Neuronal stem cell (in vitro differentiated cells): ENCODE measurements at regions not wholly inside any gene's neighbourhood (a gene's known extent, or its start where the extent isn't known, plus 50 kb on each side); places are given as distances from the start of the nearest gene placed in this dataset.

Experiments
- DNase-seq: peaks from one replicate; pipeline ENCODE4 v3.0.0-alpha.2; 2013; ENCODE audit warnings: low spot score
- H2AFZ ChIP-seq: one replicate; pipeline ENCODE4 v1.6.1; 2013; ENCODE audit warnings: mild to moderate bottlenecking, low read length, inconsistent platforms
- H2AK5ac ChIP-seq: 2 replicates; pipeline ENCODE4 v1.6.1; 2013; ENCODE audit warnings: low read depth, mild to moderate bottlenecking, inconsistent platforms, low read length, moderate library complexity, mixed read lengths
- H2BK120ac ChIP-seq: 2 replicates; pipeline ENCODE4 v1.6.1; 2013; ENCODE audit warnings: low read depth, mild to moderate bottlenecking, inconsistent platforms, low read length, moderate library complexity, mixed read lengths
- H2BK12ac ChIP-seq: one replicate; pipeline ENCODE4 v1.6.1; 2013; ENCODE audit warnings: low read length, inconsistent platforms
- H2BK15ac ChIP-seq: 2 replicates; pipeline ENCODE4 v1.6.1; 2013; ENCODE audit warnings: mild to moderate bottlenecking, low read length, inconsistent platforms, mixed read lengths
- H2BK5ac ChIP-seq: one replicate; pipeline ENCODE4 v1.6.1; 2013; ENCODE audit warnings: inconsistent platforms, mild to moderate bottlenecking, low read length, moderate library complexity
- H3K14ac ChIP-seq: one replicate; pipeline ENCODE4 v1.6.1; 2013; ENCODE audit warnings: low read length, inconsistent platforms
- H3K18ac ChIP-seq: 2 replicates; pipeline ENCODE4 v1.6.1; 2013; ENCODE audit warnings: low read length, inconsistent platforms
- H3K23ac ChIP-seq: 2 replicates; pipeline ENCODE4 v1.6.1; 2013; ENCODE audit warnings: low read depth, mild to moderate bottlenecking, mixed read lengths, low read length, inconsistent platforms; ENCODE audit not compliant: poor library complexity
- H3K27ac ChIP-seq: replicated peaks from 3 replicates; pipeline ENCODE4 v1.5.1; 2013; ENCODE audit warnings: low read length, inconsistent platforms
- H3K27me3 ChIP-seq, 3 experiments: 2 replicates each; pipeline ENCODE4 v1.6.1; 2013; ENCODE audit warnings: low read length in 3 of 3, mild to moderate bottlenecking in 2 of 3, inconsistent platforms in 1 of 3, low read depth in 1 of 3, mixed read lengths in 1 of 3, moderate library complexity in 1 of 3; ENCODE audit not compliant: control insufficient read depth in 3 of 3, insufficient read depth in 3 of 3
- H3K36me3 ChIP-seq, 2 donors: replicated peaks in 1 of 2; 2 replicates each; pipeline ENCODE4 v1.6.1; 2013; ENCODE audit warnings: low read length in 2 of 2; ENCODE audit not compliant: control insufficient read depth in 2 of 2, insufficient read depth in 2 of 2
- H3K4ac ChIP-seq: 2 replicates; pipeline ENCODE4 v1.6.1; 2013; ENCODE audit warnings: inconsistent platforms, mild to moderate bottlenecking, low read length, moderate library complexity
- H3K4me1 ChIP-seq, 2 donors: 1 replicate in 1 of 2; 2 replicates in 1 of 2; pipeline ENCODE4 v1.6.1; 2013; ENCODE audit warnings: low read length in 2 of 2, low read depth in 1 of 2; ENCODE audit not compliant: control insufficient read depth in 2 of 2, insufficient read depth in 1 of 2
- H3K4me2 ChIP-seq: one replicate; pipeline ENCODE4 v1.6.1; 2013; ENCODE audit warnings: mild to moderate bottlenecking, low read length, inconsistent platforms; ENCODE audit not compliant: insufficient read depth, poor library complexity, severe bottlenecking
- H3K4me3 ChIP-seq, 2 donors: 2 replicates each; pipeline ENCODE4 v1.5.1; 2013; ENCODE audit warnings: low read length in 2 of 2, mild to moderate bottlenecking in 2 of 2, inconsistent platforms in 1 of 2, moderate library complexity in 1 of 2
- H3K79me1 ChIP-seq: one replicate; pipeline ENCODE4 v1.6.1; 2013; ENCODE audit warnings: low read depth, mild to moderate bottlenecking, inconsistent platforms, low read length, moderate library complexity
- H3K9ac ChIP-seq: one replicate; pipeline ENCODE4 v1.6.1; 2013; ENCODE audit warnings: mild to moderate bottlenecking, low read depth, low read length, inconsistent platforms; ENCODE audit not compliant: poor library complexity
- H3K9me3 ChIP-seq, 2 donors: replicated peaks in 1 of 2; 2 replicates each; pipeline versions ENCODE3 to v1.6.1; 2013; ENCODE audit warnings: low read length in 2 of 2, mild to moderate bottlenecking in 2 of 2, inconsistent platforms in 1 of 2, low read depth in 1 of 2, mixed read lengths in 1 of 2, moderate library complexity in 1 of 2; ENCODE audit not compliant: control insufficient read depth in 2 of 2, insufficient read depth in 1 of 2
- H4K8ac ChIP-seq: one replicate; pipeline ENCODE4 v1.6.1; 2013; ENCODE audit warnings: low read depth, mild to moderate bottlenecking, inconsistent platforms, low read length, moderate library complexity
- H4K91ac ChIP-seq: one replicate; pipeline ENCODE4 v1.6.1; 2013; ENCODE audit warnings: low read length, low read depth, mild to moderate bottlenecking, inconsistent platforms; ENCODE audit not compliant: poor library complexity
- WGBS, 2 donors: extraction: QIAGEN DNeasy Blood & Tissue Kit; methylation state at CpG; one replicate each; pipeline ENCODE4 v1.1.7; 2013; ENCODE audit warnings: missing lambda C conversion rate in 2 of 2, mixed read lengths in 1 of 2; ENCODE audit not compliant: insufficient read length in 2 of 2, insufficient replicate concordance in 1 of 2; ENCODE audit errors: extremely low coverage in 2 of 2; 5-methylcytosine and 5-hydroxymethylcytosine counted together

GRCh38 chr4:187020676-187021075, 297.0 kb upstream of the FAT1 start:
- Histone ChIP-seq H3K14ac (no peak overlapping the region), H2AK5ac (no peak overlapping the region), H3K36me3 (no peaks in the 10 kb centered on the region), H3K18ac (no peak overlapping the region), H3K9me3 (no peaks in the 10 kb centered on the region), H2BK15ac (no peak overlapping the region), H2BK12ac (no peak overlapping the region), H3K27ac (no peak overlapping the region), H3K4me3 (no peak overlapping the region), H2BK120ac (no peak overlapping the region), H4K8ac (no peak overlapping the region), H3K23ac (no peak overlapping the region), H3K4me2 (no peak overlapping the region), H3K27me3 (no peaks in the 10 kb centered on the region), H3K9ac (no peak overlapping the region), H4K91ac (no peak overlapping the region), H2AFZ (no peak overlapping the region), H3K4me1 (peaks cover 0 to 4% of the 10 kb centered on the region in 2 donors), H3K4ac (no peak overlapping the region), H3K79me1 (no peaks in the 10 kb centered on the region), H2BK5ac (no peak overlapping the region)
- no CpG with 5 or more reads among the region's 2 CpGs for WGBS, 2 donors
- DNase-seq, result no peak

GRCh38 chr4:187021436-187022205, 298.0 kb upstream of the FAT1 start:
- no peak overlapping the region for H3K18ac ChIP-seq
- H2AFZ ChIP-seq, result no peak overlapping the region
- no peak overlapping the region for H2BK15ac ChIP-seq
- no peak overlapping the region for H3K27ac ChIP-seq
- H3K9me3 ChIP-seq, result peaks cover 0 to 2% of the 10 kb centered on the region in 2 donors
- H4K8ac ChIP-seq, result no peak overlapping the region
- H3K4me1 ChIP-seq, result peaks cover 0 to 4% of the 10 kb centered on the region in 2 donors
- no peak overlapping the region for H3K4me2 ChIP-seq
- DNase-seq, result no peak
- no peak overlapping the region for H3K4ac ChIP-seq
- H3K79me1 ChIP-seq, result no peaks in the 10 kb centered on the region
- H4K91ac ChIP-seq, result no peak overlapping the region
- no peak overlapping the region for H3K14ac ChIP-seq
- no peak overlapping the region for H3K23ac ChIP-seq
- H2BK120ac ChIP-seq, result no peak overlapping the region
- H2BK12ac ChIP-seq, result no peak overlapping the region
- no peaks in the 10 kb centered on the region for H3K27me3 ChIP-seq
- WGBS, 2 donors, result no CpG with 5 or more reads among the region's 6 CpGs
- H2AK5ac ChIP-seq, result no peak overlapping the region
- no peak overlapping the region for H3K4me3 ChIP-seq
- H2BK5ac ChIP-seq, result no peak overlapping the region
- no peak overlapping the region for H3K9ac ChIP-seq
- no peaks in the 10 kb centered on the region for H3K36me3 ChIP-seq

GRCh38 chr4:187027272-187027671, 303.6 kb upstream of the FAT1 start:
- Histone ChIP-seq H4K8ac (no peak overlapping the region), H2AFZ (no peak overlapping the region), H3K23ac (no peak overlapping the region), H2BK12ac (no peak overlapping the region), H2BK5ac (no peak overlapping the region), H3K4me2 (no peak overlapping the region), H3K9ac (no peak overlapping the region), H3K27me3 (no peaks in the 10 kb centered on the region), H3K4me1 (no peaks in the 10 kb centered on the region), H4K91ac (no peak overlapping the region), H3K36me3 (no peaks in the 10 kb centered on the region), H3K4ac (no peak overlapping the region), H2BK120ac (no peak overlapping the region), H3K9me3 (peaks cover 0 to 2% of the 10 kb centered on the region in 2 donors), H3K79me1 (no peaks in the 10 kb centered on the region), H2BK15ac (no peak overlapping the region), H2AK5ac (no peak overlapping the region), H3K14ac (peak overlapping the region; percentile 84), H3K27ac (no peak overlapping the region), H3K4me3 (no peak overlapping the region), H3K18ac (no peak overlapping the region)
- WGBS, 2 donors, result no CpG with 5 or more reads among the region's 6 CpGs
- DNase-seq, result no peak

- no peaks in the 10 kb centered on the region for H3K36me3 ChIP-seq
- H2AK5ac ChIP-seq, result no peak overlapping the region
- H3K23ac ChIP-seq, result no peak overlapping the region
- H4K91ac ChIP-seq, result no peak overlapping the region
- no peak overlapping the region for H3K4me2 ChIP-seq
- no peak overlapping the region for H3K4ac ChIP-seq
- H2BK12ac ChIP-seq, result no peak overlapping the region
- H3K4me3 ChIP-seq, result no peak overlapping the region
- H3K9ac ChIP-seq, result no peak overlapping the region
- no peak overlapping the region for H3K14ac ChIP-seq
- H3K18ac ChIP-seq, result no peak overlapping the region
- WGBS, 2 donors, result no CpG with 5 or more reads among the region's 7 CpGs
- no peaks in the 10 kb centered on the region for H3K79me1 ChIP-seq
- H3K27me3 ChIP-seq, result no peaks in the 10 kb centered on the region
- peaks cover 0 to 3% of the 10 kb centered on the region in 2 donors for H3K9me3 ChIP-seq
- no peaks in the 10 kb centered on the region for H3K4me1 ChIP-seq
- no peak overlapping the region for H4K8ac ChIP-seq
- no peak overlapping the region for H2AFZ ChIP-seq
- H3K27ac ChIP-seq, result no peak overlapping the region
- no peak for DNase-seq
- H2BK120ac ChIP-seq, result no peak overlapping the region
- no peak overlapping the region for H2BK15ac ChIP-seq
- no peak overlapping the region for H2BK5ac ChIP-seq
These were observed 318.6 kb upstream of the FAT1 start for GRCh38 chr4:187042251-187042650.
